H1 (cell line): ENCODE measurements at regions not wholly inside any gene's neighbourhood (a gene's known extent, or its start where the extent isn't known, plus 50 kb on each side); places are given as distances from the start of the nearest gene placed in this dataset.

Source experiments
- CREB1 ChIP-seq: IDR thresholded peaks from 2 replicates; pipeline ENCODE4 v1.6.1; 2012; ENCODE audit warnings: inconsistent platforms
- HDAC6 ChIP-seq: IDR thresholded peaks from one replicate; pipeline ENCODE4 v1.7.1; 2012; ENCODE audit warnings: low read depth, mild to moderate bottlenecking, inconsistent platforms, low read length, moderate library complexity
- NRF1 ChIP-seq: IDR thresholded peaks from 2 replicates; pipeline ENCODE4 v1.6.1; 2011; ENCODE audit warnings: mild to moderate bottlenecking, low read depth, low read length, improper control_type of control experiment
- RNF2 ChIP-seq: fragments of 200-900, 300-1000 bp; sonication (generic); IDR thresholded peaks from 2 replicates; pipeline ENCODE4 v1.7.1; 2016; ENCODE audit warnings: borderline replicate concordance, low read depth, mild to moderate bottlenecking, antibody characterized with exemption, low read length; ENCODE audit not compliant: poor library complexity, severe bottlenecking; ENCODE audit errors: missing control alignments
- SAP30 ChIP-seq: fragments of 300-600 bp; sonication (generic); IDR thresholded peaks from 2 replicates; pipeline ENCODE4 v1.7.1; 2012; ENCODE audit warnings: low read length, moderate library complexity, mild to moderate bottlenecking, inconsistent platforms; ENCODE audit not compliant: insufficient read depth, insufficient replicate concordance
- SIN3A ChIP-seq, 2 experiments: IDR thresholded peaks in 1 of 2; conservative IDR thresholded peaks in 1 of 2; 2 replicates each; pipeline ENCODE4 v1.6.1; 2011 to 2012; ENCODE audit warnings: low read length in 2 of 2, improper control_type of control experiment in 1 of 2, low read depth in 1 of 2, mild to moderate bottlenecking in 1 of 2
- SP4 ChIP-seq: IDR thresholded peaks from 2 replicates; pipeline ENCODE4 v1.6.1; 2012; ENCODE audit warnings: low read length, inconsistent platforms

GRCh38 chr2:118340103-118340502 is 251.8 kb downstream of the INSIG2 start (continued):
- TF ChIP-seq SAP30, result no peak
- TF ChIP-seq CREB1, result no peak
- TF ChIP-seq RNF2, result no peak
- TF ChIP-seq SP4, result no peak
- TF ChIP-seq NRF1, result no peak
- no peak for TF ChIP-seq HDAC6
- TF ChIP-seq SIN3A (conservative IDR thresholded peaks at IDR 0.05 in 1 of 2, IDR thresholded peaks at IDR 0.05 in 1 of 2; ENCODE audit: low read depth in 1 of 2, low read length in 2 of 2), result no peak
